ENCODE measurements at regions not wholly inside any gene's neighbourhood (a gene's known extent, or its start where the extent isn't known, plus 50 kb on each side); places are given as distances from the start of the nearest gene placed in this dataset.

DNA sequence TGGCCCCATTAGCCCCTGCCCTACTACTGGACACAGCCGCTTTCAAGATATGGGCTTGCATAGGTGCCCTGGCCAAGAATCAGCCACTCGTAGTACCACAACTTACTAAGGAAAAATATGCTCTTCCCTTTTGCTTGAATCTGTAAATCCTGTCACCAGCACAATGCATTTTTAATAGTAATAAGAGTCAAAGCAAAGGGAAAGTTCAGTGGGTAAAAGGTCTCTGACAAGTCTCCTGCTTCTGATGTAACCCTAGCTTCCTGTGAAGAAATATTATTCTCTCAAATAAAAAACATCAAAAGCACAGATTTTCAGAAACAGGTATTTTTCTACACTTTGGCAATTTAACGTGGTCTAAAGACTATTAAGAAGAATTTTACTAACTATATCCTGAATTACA lies 373.8 kb downstream of the GJA1 start:
- TF ChIP-seq CTCF (IDR thresholded peaks at IDR 0.05): no peak
- Mint-ChIP-seq H3K4me1 (no peaks in the 10 kb centered on the region), H3K27me3 (no peaks in the 10 kb centered on the region), H3K27ac (no peak overlapping the region), H3K9me3 (no peaks in the 10 kb centered on the region), H3K36me3 (ENCODE audit: low read depth) (no peaks in the 10 kb centered on the region), H3K4me3 (no peak overlapping the region)
- ChIA-PET CTCF (no interaction called here), POLR2A (no interaction called here)
- DNase-seq: no peak
- ATAC-seq (ENCODE audit: low read depth): no peak
- intact Hi-C loops (cut with micrococcal nuclease): no loop called here

DNA sequence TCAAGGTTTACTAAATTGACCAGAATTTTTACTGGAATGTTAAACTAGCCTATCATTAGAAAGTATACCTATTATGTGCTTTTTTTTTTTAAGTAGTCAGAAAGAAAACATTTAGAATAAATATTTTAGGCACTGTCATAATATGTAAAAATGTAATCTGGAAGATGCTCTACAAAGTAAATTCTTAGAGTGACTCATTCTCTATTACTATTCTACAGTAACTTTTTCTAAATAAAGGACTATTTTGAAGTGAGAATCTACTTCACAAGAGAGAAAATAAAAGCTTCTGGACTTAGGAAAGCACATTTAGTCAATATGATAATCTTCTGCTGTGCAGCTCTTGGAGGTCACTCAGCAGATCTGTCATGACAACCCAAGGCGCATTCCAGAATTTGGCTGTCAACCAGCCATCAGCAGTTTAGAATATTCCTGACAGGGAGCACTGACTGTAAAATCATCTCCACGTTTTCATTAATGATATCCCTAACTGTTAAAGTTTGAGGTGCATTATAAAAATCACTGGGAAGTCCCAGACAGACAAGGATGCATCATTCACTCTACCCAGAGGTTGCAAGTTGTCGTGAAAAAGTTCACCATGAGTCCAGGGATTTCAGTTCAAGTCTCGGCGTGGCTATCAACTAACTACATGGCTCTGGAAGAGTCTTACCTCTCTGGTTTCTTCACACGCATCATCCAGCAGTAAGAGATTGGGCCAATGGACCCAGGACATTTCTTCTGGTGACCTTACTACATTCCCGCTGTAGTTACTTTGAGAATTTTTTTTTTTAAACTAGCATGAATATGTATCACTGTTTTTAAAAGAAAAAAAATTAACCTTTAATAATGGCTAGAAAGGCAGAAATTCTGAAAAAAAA lies 374.9 kb downstream of the GJA1 start:
- Mint-ChIP-seq H3K9me3 (no peaks in the 10 kb centered on the region), H3K4me1 (no peaks in the 10 kb centered on the region), H3K27me3 (no peaks in the 10 kb centered on the region), H3K4me3 (no peak overlapping the region), H3K27ac (no peak overlapping the region), H3K36me3 (ENCODE audit: low read depth) (no peaks in the 10 kb centered on the region)
- POLR2A ChIA-PET: no interaction called here
- CTCF ChIA-PET: no interaction called here
- DNase-seq (no peak), ATAC-seq (ENCODE audit: low read depth) (no peak)
- TF ChIP-seq CTCF (IDR thresholded peaks at IDR 0.05): no peak
- intact Hi-C loops (cut with micrococcal nuclease): no loop called here

- no peak for TF ChIP-seq CTCF (IDR thresholded peaks at IDR 0.05)
- Mint-ChIP-seq H3K36me3 (ENCODE audit: low read depth) (no peaks in the 10 kb centered on the region), H3K27me3 (no peaks in the 10 kb centered on the region), H3K9me3 (no peaks in the 10 kb centered on the region), H3K4me1 (no peaks in the 10 kb centered on the region), H3K4me3 (no peak overlapping the region), H3K27ac (no peak overlapping the region)
- ChIA-PET CTCF (no interaction called here), POLR2A (no interaction called here)
- ATAC-seq (ENCODE audit: low read depth) (no peak), DNase-seq (no peak)
- intact Hi-C loops (cut with micrococcal nuclease): no loop called here
Measured at GRCh38 chr6:121811106-121811505, 375.7 kb downstream of the GJA1 start.

DNA sequence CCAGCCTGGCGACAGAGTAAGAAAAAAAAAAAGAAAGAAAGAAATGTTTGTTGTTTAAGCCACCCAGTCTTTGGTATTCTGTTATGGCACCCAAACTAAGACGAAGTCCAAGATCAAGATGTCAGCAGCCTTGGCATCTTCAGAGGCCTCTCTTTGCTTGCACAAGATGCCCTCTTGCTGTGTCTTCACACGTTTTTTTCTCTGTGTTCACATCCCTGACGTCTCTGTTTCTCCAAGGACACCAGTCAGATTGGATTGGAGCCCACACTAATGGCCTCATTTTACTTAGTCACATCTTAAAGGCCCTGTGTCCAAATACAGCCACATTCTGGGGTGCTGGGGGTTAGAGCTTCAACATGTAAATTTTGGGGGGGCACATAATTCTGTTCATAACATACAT lies 380.9 kb downstream of the GJA1 start:
- ATAC-seq (ENCODE audit: low read depth) (no peak), DNase-seq (no peak)
- CTCF ChIA-PET: no interaction called here
- POLR2A ChIA-PET: no interaction called here
- no peak for TF ChIP-seq CTCF (IDR thresholded peaks at IDR 0.05)
- H3K27ac Mint-ChIP-seq: no peak overlapping the region
- no peak overlapping the region for H3K4me3 Mint-ChIP-seq
- no peaks in the 10 kb centered on the region for H3K4me1 Mint-ChIP-seq
- H3K36me3 Mint-ChIP-seq (ENCODE audit: low read depth): no peaks in the 10 kb centered on the region
- H3K27me3 Mint-ChIP-seq: no peaks in the 10 kb centered on the region
- peaks cover 5% of the 10 kb centered on the region for H3K9me3 Mint-ChIP-seq
- intact Hi-C loops (cut with micrococcal nuclease): no loop called here

DNA sequence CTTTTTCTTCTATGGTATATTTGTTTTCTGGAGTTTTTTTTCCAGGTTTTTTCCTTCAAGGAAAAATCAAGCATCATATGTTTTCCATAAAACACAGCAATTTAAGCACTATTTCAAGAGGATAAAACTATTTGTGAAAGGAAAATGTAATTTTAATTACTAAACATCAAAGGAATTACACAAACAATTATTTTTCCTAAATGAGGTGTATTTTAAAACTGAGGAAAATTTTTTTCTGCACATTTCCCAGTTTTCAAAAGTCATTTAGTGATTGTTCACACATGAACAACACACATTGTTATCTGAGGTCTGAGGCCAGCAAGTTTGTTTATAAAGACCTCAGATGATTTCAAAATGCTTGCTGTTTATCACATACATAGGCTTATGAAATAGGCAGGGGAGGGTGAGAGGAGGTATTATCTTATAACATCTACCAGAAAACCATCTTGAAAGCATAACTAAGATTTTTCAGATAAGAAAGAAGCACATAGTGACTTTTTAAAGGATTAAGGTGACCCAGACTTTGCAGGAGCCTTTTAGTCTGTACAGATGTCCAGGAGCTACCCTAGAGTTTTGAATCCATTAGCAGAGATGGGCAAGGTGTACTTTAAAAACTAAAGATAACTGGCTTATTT lies 381.6 kb downstream of the GJA1 start:
- no peaks in the 10 kb centered on the region for H3K27me3 Mint-ChIP-seq
- no peaks in the 10 kb centered on the region for H3K4me1 Mint-ChIP-seq
- H3K36me3 Mint-ChIP-seq (ENCODE audit: low read depth): no peaks in the 10 kb centered on the region
- intact Hi-C loops (cut with micrococcal nuclease): no loop called here
- H3K4me3 Mint-ChIP-seq: no peak overlapping the region
- TF ChIP-seq CTCF (IDR thresholded peaks at IDR 0.05): no peak
- no peak for ATAC-seq (ENCODE audit: low read depth)
- H3K27ac Mint-ChIP-seq: no peak overlapping the region
- ChIA-PET POLR2A (no interaction called here), CTCF (no interaction called here)
- no peak for DNase-seq
- H3K9me3 Mint-ChIP-seq: peaks cover 5% of the 10 kb centered on the region

All from activated B cell treated with CpG ODN at 0.5 μM for 24 hours (primary cell).